Fibroblast of lung (primary cell): ENCODE measurements at regions not wholly inside any gene's neighbourhood (a gene's known extent, or its start where the extent isn't known, plus 50 kb on each side); places are given as distances from the start of the nearest gene placed in this dataset.

Experiments used
- CTCF ChIP-seq, 2 donors: IDR thresholded peaks in 1 of 2; conservative IDR thresholded peaks in 1 of 2; 1 replicate in 1 of 2; 2 replicates in 1 of 2; pipeline ENCODE4 v1.5.1; 2011 to 2012; ENCODE audit warnings: low read length in 2 of 2, control low read depth in 1 of 2, inconsistent platforms in 1 of 2, low read depth in 1 of 2, mild to moderate bottlenecking in 1 of 2
- EZH2 ChIP-seq: IDR thresholded peaks from 2 replicates; pipeline ENCODE4 v1.5.1; 2012; ENCODE audit warnings: low read length, control low read depth, mild to moderate bottlenecking; ENCODE audit errors: missing control alignments

GRCh38 chr13:106802917-106803316, 235.0 kb upstream of the ARGLU1 start:
- no peak for TF ChIP-seq EZH2
- TF ChIP-seq CTCF (conservative IDR thresholded peaks at IDR 0.05 in 1 of 2, IDR thresholded peaks at IDR 0.05 in 1 of 2; ENCODE audit: low read depth in 1 of 2, low read length in 2 of 2), result no peak
